Endothelial cell of hepatic sinusoid (primary cell): ENCODE measurements at regions not wholly inside any gene's neighbourhood (a gene's known extent, or its start where the extent isn't known, plus 50 kb on each side); places are given as distances from the start of the nearest gene placed in this dataset.

Experiments
- in situ Hi-C: cut with HindIII; loops from 2 replicates; pipeline ENCODE4 v1.10.0; 2017; ENCODE audit warnings: low sequenced_read_pairs

DNA sequence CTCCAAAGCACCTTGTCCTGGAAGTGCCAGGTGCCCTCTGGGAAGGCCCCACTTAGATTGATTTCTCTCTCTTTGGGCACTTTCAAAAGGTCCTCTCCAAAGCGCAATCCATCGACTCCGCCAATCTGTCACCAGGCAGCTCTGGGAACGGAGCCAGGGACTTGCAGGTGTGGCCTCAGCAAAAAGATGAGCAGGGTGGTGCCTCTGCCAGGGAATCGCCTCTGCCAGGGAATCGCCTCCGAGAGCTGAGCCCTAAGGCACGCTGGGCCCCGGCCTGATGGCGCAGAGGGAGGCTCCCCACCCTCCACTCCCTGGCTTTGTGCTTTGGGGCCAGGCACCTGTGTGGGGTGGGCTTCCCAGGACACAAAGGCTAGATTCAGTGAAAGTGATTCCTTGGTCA is 1391.3 kb downstream of the TBC1D22A start:
- in situ Hi-C loops = no loop called here

- in situ Hi-C loops = no loop called here
Observed at GRCh38 chr22:48152916-48153315, 1390.5 kb downstream of the TBC1D22A start.

DNA sequence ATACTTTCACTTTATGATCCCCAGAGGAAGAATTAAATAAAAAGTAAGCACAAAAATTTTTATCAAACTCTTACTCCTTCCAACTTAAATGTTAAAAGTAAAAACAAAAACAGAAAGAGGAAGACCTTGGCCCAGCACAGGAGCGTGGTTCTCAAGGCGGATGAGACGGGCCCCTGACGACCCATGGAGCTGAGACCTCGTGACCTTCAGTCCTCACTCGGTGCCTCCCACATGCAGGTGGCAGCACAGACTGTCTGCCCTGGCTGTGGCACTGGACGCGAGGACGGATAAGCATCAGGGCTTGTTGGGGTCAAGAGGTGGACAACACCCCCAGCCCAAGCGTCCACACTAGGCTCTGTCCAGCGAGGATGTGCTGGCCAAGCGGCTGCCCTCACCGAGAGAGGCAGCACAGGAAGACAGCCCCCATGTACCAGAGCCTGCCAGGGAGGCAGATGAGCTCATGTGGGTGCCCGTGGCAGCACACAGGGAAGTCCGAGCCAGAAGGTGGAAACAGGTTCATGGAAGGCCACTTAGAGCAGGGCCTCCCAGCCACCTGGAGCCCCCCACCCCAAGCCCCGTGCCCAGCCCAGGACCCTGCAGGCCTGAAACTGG is 1389.8 kb downstream of the TBC1D22A start:
- in situ Hi-C loops = no loop called here

DNA sequence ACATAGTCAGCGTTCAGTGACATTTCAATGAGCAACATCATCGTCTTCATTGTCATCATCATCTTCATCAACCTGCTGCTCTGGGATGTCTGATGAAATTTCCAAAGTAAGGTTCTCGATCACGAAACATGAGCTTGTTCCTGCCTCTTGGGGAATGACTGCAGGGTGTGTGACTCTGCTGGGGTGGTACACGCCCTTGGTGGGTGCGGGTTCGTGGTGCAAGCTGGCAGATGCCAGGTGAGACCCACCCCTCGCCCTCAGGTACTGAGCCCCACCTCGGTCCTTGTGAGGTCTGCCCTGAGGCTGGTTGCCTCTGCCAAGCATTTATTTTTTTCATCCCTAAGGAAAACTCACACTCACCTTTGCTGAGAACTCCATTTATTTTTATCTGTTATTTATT is 1389.2 kb downstream of the TBC1D22A start:
- in situ Hi-C loops = no loop called here

DNA sequence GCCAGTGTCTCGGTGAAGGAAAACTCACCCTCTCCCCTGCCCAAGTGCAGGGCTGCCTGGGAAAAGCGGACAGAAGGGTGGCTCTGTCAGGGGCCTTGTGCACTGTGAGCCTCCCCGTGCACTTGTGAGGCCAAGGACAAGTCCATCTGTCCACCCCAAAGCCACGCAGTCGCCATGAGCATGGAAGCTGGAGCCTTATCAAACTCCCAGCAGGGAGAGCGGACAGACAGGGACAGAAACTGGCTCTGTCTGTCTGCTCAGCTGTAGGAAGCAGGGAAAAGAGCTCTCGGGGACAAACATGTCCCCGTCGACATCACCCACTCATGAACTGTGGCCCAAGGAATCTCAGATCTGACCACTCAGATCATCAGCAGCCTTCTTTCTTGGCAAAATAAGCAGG is 1385.4 kb downstream of the TBC1D22A start:
- in situ Hi-C loops = no loop called here

DNA sequence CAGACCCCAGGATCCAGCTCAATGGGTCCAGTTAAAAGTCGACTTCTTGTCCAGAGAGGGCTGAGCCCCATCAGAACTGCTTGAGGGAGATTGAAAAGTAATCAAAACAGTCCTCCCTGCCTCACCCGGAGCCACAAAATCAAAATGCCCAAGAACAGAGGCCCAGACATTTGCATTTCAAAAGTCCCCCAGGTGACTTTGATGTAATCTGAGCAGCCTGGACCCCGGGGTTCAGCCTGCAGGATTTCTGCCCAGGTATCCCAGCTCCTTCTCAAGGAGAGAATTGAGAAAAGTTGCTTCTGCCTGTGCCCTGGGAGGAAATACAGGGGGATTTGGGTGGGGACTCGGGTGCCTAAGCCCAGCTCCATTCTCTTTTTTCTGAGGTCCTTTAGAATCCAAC is 1385.0 kb downstream of the TBC1D22A start:
- in situ Hi-C loops = no loop called here

DNA sequence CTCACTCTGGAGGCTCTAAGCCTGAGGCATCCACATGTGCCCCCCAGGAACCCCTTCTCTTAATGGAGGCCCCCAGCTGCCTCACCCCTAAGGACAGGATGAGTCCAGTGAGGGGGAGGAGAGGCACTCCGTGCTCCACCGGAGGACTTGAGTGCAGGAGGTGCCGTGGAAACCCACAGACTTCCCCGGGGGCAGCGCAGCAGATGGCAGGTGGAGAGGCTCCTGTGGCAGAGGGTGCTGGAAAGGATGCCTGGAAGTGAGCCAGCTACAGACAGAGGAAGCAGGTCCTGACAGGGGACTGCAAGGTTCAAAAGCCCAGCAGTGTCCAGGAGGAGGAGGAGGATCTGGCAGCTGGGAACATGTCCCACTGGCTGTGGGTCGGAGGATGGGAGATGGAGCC is 1384.0 kb downstream of the TBC1D22A start:
- in situ Hi-C loops = no loop called here

GRCh38 chr22:48145738-48146137 is 1383.3 kb downstream of the TBC1D22A start:
- in situ Hi-C loops = no loop called here

GRCh38 chr22:48144318-48144717 is 1381.9 kb downstream of the TBC1D22A start:
- in situ Hi-C loops = no loop called here

- in situ Hi-C loops = no loop called here
Observed at GRCh38 chr22:48143856-48144255, 1381.4 kb downstream of the TBC1D22A start.

DNA sequence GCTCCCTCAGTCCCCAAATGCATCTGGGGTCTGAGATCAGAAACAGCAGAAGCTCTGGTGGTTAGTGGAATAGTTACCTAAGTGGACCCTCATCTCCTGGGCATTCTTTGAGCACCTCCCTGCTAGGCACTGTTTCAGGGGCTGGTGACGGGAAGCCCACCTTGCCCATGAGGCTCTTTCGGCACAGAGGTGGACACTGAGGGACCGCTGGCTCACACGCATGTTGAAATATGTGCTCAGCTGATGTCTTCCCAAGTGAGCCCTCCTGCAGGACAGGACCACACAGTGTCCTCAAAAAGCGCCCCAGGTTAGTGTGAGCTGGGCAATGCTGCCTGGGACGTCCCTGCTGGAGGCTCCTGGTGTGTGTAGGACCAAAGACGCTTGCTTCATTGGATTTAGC is 1379.9 kb downstream of the TBC1D22A start:
- in situ Hi-C loops = no loop called here

DNA sequence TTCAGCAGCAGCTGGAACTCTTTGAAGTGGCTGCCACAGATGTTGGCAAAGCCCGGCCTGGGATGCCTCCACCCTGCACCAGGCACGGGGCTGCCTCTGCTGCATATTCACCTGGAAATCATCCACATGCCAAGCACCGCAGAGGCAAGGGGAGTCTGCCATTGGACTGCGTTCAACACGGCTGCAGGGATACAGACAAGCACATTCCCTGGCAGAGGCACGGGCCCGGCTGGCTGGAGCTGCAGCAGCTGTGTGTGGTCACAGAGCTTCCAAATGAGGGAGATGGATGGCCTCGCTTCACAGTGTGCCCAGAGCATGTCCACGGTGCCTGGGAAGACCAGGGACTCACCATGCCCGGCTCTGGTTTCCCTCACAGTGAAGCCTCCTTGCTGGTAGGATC is 1378.9 kb downstream of the TBC1D22A start:
- in situ Hi-C loops = no loop called here

DNA sequence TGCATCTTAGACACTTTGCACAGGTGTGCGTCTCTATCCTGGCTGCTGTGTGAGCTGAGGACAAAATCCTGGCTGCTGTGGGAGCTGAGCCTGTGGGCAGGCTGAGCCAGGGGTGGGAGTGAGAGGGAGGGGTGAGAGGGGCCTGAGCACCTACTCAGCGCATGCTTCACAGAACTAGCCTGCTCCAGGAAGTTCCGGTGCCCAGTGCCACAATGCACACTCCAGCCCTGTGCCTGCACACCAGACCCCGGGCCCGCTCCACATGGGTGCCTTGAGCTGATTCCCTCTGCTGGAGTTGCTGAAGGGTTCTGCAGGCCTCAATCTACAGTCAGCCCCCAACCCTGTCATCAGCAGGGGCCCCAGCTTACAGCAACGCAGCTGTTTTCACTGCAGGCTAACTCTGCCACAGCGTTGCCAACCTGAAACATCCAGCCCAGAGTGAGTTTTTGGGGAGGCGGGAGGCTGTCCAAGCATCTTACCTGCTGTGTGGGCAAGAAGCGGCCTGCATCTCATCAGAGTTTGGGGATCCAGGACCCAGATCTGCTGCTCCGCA is 1377.9 kb downstream of the TBC1D22A start:
- in situ Hi-C loops = no loop called here

- in situ Hi-C loops = no loop called here
Observed at GRCh38 chr22:48139776-48140175, 1377.3 kb downstream of the TBC1D22A start.

DNA sequence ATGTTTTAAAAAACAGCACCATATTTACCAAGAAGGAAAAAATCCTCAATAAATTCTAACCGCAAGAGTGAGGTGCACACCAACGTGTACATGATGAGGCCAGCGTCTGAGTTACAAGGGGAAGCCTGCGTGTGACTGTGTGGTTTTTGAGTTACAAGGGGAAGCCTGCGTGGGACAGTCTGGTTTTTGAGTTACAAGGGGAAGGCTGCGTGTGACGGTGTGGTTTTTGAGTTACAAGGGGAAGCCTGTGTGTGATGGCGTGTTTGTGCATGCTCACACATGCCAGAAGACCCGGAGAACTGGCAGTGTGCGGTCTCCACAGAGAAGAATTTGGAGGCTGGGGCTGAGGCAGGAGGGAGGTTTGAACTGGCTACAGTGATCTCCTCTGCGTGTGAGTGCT is 1376.4 kb downstream of the TBC1D22A start:
- in situ Hi-C loops = no loop called here

DNA sequence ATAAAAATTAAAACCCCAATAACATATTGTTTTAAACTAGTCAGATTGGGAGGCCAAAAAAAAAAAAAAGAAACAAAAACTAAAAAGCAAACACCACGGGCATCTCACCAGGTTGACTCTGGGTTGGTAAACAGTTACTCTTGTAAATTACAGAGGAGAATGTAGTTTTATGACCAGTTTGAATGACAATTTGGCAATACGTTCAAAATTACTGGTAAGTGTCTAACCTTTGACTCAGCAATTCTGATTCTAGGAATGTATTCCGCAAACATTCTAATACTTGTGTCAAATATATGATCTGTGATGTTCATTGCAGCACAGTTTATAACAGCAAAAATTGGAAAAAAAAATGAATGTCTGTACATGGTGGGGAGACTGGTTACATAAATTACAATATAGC is 1376.0 kb downstream of the TBC1D22A start:
- in situ Hi-C loops = no loop called here

DNA sequence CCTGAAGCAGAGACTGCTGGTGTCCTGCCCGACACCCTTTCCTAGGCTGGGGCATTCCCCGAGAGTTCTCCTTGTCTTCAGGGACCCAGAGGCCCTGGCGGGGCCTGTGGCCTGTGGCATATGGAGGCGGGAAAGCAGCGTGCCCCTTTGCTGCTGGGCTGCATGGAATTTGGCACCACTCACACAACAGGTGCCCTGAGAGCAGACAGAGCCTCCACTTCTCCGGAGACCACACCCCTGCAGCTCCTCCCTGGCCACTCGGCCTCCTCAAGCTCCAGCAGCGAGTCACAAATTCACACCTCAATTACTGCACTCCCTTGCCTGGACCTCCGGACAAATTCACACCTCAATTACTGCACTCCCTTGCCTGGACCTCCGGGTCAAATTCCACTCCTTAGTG is 1375.2 kb downstream of the TBC1D22A start:
- in situ Hi-C loops = no loop called here

DNA sequence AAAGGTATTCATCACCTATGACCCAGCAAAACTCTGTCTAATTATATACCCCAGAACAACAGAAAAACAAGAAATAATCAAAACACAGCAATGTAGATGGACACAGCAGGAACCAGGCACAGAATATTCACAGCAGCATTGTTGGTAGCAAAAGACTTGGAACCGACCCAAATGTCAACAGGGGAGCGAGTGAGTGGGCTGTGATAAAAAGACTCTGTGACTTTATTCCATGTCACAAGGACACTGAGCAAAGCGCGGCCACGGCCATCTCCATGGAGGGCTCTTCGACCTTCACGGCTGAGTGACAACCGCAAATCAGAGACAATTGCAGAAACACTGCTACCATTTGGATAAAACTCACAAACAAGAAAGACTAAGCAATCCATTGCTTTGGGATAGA is 1373.1 kb downstream of the TBC1D22A start:
- in situ Hi-C loops = no loop called here

DNA sequence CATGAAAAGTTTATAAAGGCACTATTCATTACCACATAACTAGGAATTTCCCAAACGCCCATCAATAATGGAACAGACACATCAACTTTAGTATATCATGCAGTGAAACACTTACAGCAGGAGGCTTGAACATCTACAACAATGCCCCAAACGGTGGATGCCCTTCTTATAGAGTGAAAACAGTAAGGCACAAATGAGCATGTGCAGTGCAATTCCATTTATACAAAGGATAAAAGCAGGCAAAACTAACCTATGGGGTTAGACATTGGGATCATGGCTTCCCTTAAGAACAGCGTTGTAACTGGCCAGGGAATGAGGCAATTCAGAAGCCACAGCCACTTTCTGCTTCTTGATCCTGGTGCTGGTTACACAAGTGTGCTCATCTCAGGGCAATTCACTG is 1363.0 kb downstream of the TBC1D22A start:
- in situ Hi-C loops = no loop called here

DNA sequence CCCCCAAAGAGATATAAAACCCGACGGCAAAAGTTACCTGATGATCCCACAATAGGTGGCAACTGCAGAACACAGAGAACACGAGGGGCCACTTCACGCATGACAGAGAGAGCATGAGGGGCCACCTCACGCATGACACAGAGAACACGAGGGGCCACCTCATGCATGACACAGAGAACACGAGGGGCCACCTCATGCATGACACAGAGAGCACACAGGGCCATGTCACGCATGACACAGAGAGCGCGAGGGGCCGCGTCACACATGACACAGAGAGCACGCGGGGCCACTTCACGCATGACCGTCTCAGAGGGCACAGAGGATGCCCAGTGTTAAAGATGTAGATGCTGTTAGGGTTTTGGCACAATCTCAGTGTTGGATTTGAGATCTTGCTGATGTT is 1359.5 kb downstream of the TBC1D22A start:
- in situ Hi-C loops = no loop called here

DNA sequence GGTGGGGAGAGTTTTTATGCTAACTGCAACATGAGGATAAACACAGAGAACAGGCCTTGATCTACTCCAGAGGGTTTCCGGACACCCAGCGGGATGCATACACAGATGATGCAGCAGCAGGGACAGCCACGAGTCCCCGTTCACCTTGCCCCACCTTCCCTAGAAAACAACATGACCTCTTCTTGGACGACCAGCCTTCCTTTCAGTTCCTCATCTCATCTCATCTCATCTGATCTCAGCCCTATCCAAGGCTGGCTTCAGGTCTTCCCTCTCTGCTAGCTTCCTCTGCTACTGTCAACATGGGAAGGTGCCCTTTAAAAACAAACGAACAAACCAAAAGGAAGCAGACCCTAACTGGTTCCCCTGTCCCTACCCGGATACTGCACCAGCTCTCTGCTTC is 1356.2 kb downstream of the TBC1D22A start:
- in situ Hi-C loops = no loop called here

DNA sequence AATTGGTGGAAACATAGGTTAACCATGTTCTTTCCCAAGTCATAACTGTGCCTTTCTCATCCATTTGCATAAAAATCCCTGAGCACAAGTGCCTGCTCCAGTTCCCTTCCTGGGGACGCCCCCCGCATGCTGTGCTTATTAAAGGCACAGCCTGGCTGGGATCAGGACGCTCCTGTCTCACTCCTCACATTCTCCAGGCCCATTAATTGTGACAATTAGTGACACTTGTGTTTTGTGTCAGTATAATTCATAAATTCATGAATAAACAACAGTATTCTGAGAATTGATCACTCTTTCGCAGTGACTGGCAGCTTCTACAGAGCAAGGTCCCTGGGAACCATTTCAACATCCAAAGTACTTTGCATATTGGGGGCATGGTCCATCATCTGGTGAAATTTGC is 1354.4 kb downstream of the TBC1D22A start:
- in situ Hi-C loops = no loop called here
